ENCODE measurements at regions not wholly inside any gene's neighbourhood (a gene's known extent, or its start where the extent isn't known, plus 50 kb on each side); places are given as distances from the start of the nearest gene placed in this dataset.

DNA sequence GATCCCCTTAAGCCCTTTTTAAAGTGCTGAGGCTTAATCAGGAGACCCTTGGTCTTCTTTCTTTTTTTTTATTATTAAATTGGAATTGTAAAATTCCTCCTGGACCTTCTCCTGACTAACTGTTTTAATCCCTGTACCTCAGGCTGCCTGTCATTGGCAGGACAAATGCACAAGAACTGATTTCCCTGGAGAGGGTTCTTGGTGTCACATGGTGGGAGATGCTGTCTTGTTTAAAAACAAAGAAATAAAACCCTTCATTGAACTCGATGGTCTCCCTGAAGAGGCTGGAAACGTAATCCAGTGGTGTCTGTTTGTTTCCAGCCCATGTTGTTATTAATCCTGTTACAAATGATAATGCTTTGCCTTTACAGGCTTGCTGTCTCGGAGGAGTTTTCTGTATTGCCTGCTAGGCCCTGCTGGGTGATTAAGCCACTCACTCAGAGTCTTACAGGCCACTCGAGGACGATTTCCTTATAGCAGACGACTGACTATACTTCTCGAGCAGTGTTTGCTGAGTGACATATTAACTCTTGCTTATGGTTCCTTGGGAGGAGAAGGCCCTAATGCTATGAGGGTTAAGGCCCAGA is 100.5 kb upstream of the MGAT5 start:
- peaks cover 9% of the 10 kb centered on the region for H3K4me1 Mint-ChIP-seq (ENCODE audit: unreplicated experiment)
- TF ChIP-seq, protein P1, sequence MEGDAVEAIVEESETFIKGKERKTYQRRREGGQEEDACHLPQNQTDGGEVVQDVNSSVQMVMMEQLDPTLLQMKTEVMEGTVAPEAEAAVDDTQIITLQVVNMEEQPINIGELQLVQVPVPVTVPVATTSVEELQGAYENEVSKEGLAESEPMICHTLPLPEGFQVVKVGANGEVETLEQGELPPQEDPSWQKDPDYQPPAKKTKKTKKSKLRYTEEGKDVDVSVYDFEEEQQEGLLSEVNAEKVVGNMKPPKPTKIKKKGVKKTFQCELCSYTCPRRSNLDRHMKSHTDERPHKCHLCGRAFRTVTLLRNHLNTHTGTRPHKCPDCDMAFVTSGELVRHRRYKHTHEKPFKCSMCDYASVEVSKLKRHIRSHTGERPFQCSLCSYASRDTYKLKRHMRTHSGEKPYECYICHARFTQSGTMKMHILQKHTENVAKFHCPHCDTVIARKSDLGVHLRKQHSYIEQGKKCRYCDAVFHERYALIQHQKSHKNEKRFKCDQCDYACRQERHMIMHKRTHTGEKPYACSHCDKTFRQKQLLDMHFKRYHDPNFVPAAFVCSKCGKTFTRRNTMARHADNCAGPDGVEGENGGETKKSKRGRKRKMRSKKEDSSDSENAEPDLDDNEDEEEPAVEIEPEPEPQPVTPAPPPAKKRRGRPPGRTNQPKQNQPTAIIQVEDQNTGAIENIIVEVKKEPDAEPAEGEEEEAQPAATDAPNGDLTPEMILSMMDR (IDR thresholded peaks at IDR 0.05) = no peak
- peaks cover 6% of the 10 kb centered on the region for H3K36me3 Mint-ChIP-seq (ENCODE audit: unreplicated experiment)
- DNase-seq (ENCODE audit: extremely low spot score, unreplicated experiment) = no peak
- H3K27ac Mint-ChIP-seq (ENCODE audit: unreplicated experiment) = no peak overlapping the region
- H3K4me3 Mint-ChIP-seq (ENCODE audit: unreplicated experiment) = no peak overlapping the region
- peaks cover 3% of the 10 kb centered on the region for H3K9me3 Mint-ChIP-seq (ENCODE audit: unreplicated experiment)
- H3K27me3 Mint-ChIP-seq (ENCODE audit: unreplicated experiment) = no peaks in the 10 kb centered on the region

DNA sequence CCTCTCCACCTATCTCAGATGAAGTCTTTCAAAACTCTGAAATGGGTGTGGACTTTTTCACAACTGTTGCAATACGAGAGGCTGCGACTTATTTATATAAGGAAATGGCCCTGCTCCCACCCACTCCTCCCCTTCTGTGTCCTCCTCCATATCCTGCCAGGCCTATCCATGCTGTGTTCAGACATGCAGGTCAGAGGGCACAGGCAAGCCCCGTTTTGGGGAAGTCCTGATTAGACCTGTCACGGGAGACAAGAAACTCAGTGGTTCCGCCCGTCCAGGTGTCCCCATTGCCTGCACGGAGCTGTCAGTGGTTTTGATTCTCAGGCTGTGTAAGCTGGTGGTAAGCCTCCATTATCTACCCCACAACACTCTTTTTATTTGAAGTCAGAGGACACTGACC is 99.6 kb upstream of the MGAT5 start:
- peaks cover 6% of the 10 kb centered on the region for H3K36me3 Mint-ChIP-seq (ENCODE audit: unreplicated experiment)
- H3K27ac Mint-ChIP-seq (ENCODE audit: unreplicated experiment) = no peak overlapping the region
- peaks cover 3% of the 10 kb centered on the region for H3K9me3 Mint-ChIP-seq (ENCODE audit: unreplicated experiment)
- H3K4me1 Mint-ChIP-seq (ENCODE audit: unreplicated experiment) = peaks cover 5% of the 10 kb centered on the region
- TF ChIP-seq, protein P1 (IDR thresholded peaks at IDR 0.05) = no peak
- no peaks in the 10 kb centered on the region for H3K27me3 Mint-ChIP-seq (ENCODE audit: unreplicated experiment)
- no peak for DNase-seq (ENCODE audit: extremely low spot score, unreplicated experiment)
- no peak overlapping the region for H3K4me3 Mint-ChIP-seq (ENCODE audit: unreplicated experiment)

DNA sequence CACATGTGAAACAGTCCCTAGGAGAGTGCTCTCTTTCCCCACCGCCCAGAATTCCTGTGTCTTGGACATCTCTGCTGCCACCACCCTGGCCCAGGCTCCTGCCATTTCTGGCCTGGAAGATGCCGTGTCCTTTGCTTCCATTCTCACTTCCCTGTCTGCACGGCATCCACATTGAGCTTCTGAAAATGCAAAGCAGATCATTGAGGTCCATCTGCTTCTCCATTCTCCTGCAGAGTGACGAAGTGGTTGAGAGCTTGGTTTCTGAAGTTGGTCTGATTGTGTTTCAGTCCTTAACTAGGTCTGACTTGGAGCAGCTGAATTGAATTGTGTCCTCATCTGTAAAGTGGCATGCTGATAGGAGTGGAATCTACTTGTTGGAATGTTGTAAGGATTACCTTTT is 98.7 kb upstream of the MGAT5 start:
- no peaks in the 10 kb centered on the region for H3K27me3 Mint-ChIP-seq (ENCODE audit: unreplicated experiment)
- H3K36me3 Mint-ChIP-seq (ENCODE audit: unreplicated experiment) = peaks cover 6% of the 10 kb centered on the region
- TF ChIP-seq, protein P1 (IDR thresholded peaks at IDR 0.05) = no peak
- H3K4me3 Mint-ChIP-seq (ENCODE audit: unreplicated experiment) = no peak overlapping the region
- peaks cover 3% of the 10 kb centered on the region for H3K9me3 Mint-ChIP-seq (ENCODE audit: unreplicated experiment)
- no peak overlapping the region for H3K27ac Mint-ChIP-seq (ENCODE audit: unreplicated experiment)
- peaks cover 4% of the 10 kb centered on the region for H3K4me1 Mint-ChIP-seq (ENCODE audit: unreplicated experiment)
- no peak for DNase-seq (ENCODE audit: extremely low spot score, unreplicated experiment)

DNA sequence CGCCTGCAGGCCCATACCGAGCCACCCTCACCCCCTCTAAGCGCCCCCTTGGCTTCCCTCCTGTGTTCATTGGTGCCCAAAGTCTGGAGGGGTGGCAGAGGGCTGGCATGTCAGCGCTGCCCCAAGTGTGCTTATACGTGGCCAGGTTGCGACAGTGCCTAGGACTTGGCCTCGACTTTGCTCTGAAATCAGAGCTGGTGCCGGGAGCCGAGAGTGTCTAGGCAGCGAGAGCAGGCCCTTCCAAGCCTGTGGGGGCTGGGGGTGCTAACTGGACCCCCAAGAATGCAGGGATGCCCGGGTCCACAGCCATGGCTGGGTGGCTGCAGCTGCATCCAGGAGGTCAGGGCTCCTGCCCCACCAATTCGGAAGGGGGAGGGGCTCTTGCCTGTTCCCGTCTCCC is 95.6 kb upstream of the MGAT5 start:
- H3K27me3 Mint-ChIP-seq (ENCODE audit: unreplicated experiment) = no peaks in the 10 kb centered on the region
- H3K36me3 Mint-ChIP-seq (ENCODE audit: unreplicated experiment) = peaks cover 6% of the 10 kb centered on the region
- H3K27ac Mint-ChIP-seq (ENCODE audit: unreplicated experiment) = no peak overlapping the region
- no peaks in the 10 kb centered on the region for H3K9me3 Mint-ChIP-seq (ENCODE audit: unreplicated experiment)
- TF ChIP-seq, protein P1 (IDR thresholded peaks at IDR 0.05) = no peak
- no peak for DNase-seq (ENCODE audit: extremely low spot score, unreplicated experiment)
- H3K4me1 Mint-ChIP-seq (ENCODE audit: unreplicated experiment) = peaks cover 5% of the 10 kb centered on the region
- no peak overlapping the region for H3K4me3 Mint-ChIP-seq (ENCODE audit: unreplicated experiment)

DNA sequence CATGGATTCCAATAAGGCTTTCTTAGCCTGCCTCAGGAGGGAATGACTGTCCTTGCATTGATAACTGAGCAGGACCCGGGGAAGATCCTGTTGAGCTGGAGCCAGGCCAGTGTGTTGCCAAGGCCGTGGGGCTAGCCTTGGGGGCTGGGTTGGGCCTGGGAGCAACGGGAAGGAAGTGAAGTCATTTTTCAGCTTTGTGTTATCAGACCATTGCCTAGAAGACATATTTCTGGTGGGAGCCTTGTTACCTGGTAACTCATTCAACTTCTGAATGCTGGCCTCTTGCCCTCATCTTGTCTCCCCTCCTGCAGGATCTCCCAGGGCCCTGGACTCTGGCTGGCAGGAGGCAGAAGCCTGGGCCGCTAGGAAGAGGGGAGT is 92.7 kb upstream of the MGAT5 start:
- H3K36me3 Mint-ChIP-seq (ENCODE audit: unreplicated experiment) = peaks cover 1% of the 10 kb centered on the region
- H3K4me3 Mint-ChIP-seq (ENCODE audit: unreplicated experiment) = no peak overlapping the region
- H3K4me1 Mint-ChIP-seq (ENCODE audit: unreplicated experiment) = peaks cover 3% of the 10 kb centered on the region
- H3K9me3 Mint-ChIP-seq (ENCODE audit: unreplicated experiment) = no peaks in the 10 kb centered on the region
- TF ChIP-seq, protein P1 (IDR thresholded peaks at IDR 0.05) = no peak
- no peaks in the 10 kb centered on the region for H3K27me3 Mint-ChIP-seq (ENCODE audit: unreplicated experiment)
- no peak for DNase-seq (ENCODE audit: extremely low spot score, unreplicated experiment)
- no peak overlapping the region for H3K27ac Mint-ChIP-seq (ENCODE audit: unreplicated experiment)

Measured in osteocyte (in vitro differentiated cells).